HG03139 (cell line): ENCODE measurements at regions not wholly inside any gene's neighbourhood (a gene's known extent, or its start where the extent isn't known, plus 50 kb on each side); places are given as distances from the start of the nearest gene placed in this dataset.
A peak's percentile ranks its signal among the peaks of the same experiment; 100 is the strongest.
"Not testable (repeated sequence)": the region's sequence is repeated elsewhere in the genome, so short reads cannot be mapped to it uniquely, and the experiment has no call there.

Experiments
- ATAC-seq: cut with Tn5 transposase; IDR thresholded peaks from one replicate; pipeline ENCODE4 v1.9.1; 2021; ENCODE audit not compliant: unreplicated experiment

- ATAC-seq, result peak; percentile 92
Measured at GRCh38 chr3:177646749-177647148, 449.5 kb upstream of the TBL1XR1 start.

GRCh38 chr3:177647341-177647740 is 450.1 kb upstream of the TBL1XR1 start:
- ATAC-seq, result no peak

- no peak for ATAC-seq
Measured at GRCh38 chr3:177647876-177648275, 450.6 kb upstream of the TBL1XR1 start.

GRCh38 chr3:177652556-177653291 is 455.4 kb upstream of the TBL1XR1 start:
- no peak for ATAC-seq

- ATAC-seq, result no peak
Measured at GRCh38 chr3:177657243-177657642, 460.0 kb upstream of the TBL1XR1 start.

GRCh38 chr3:177658354-177658753 is 461.1 kb upstream of the TBL1XR1 start:
- no peak for ATAC-seq

GRCh38 chr3:177664380-177665103 is 467.3 kb upstream of the TBL1XR1 start:
- not testable (repeated sequence) for ATAC-seq

GRCh38 chr3:177665122-177665808 is 468.0 kb upstream of the TBL1XR1 start:
- no peak for ATAC-seq

GRCh38 chr3:177672252-177672911 is 475.1 kb upstream of the TBL1XR1 start:
- ATAC-seq, result no peak

- no peak for ATAC-seq
Measured at GRCh38 chr3:177673112-177673914, 476.0 kb upstream of the TBL1XR1 start.

- no peak for ATAC-seq
Measured at GRCh38 chr3:177674186-177674585, 476.9 kb upstream of the TBL1XR1 start.

- ATAC-seq, result no peak
Measured at GRCh38 chr3:177676148-177676547, 478.9 kb upstream of the TBL1XR1 start.

- no peak for ATAC-seq
Measured at GRCh38 chr3:177676947-177677587, 479.8 kb upstream of the TBL1XR1 start.

GRCh38 chr3:177679568-177680471 is 482.5 kb upstream of the TBL1XR1 start:
- peak; percentile 49 for ATAC-seq

GRCh38 chr3:177680472-177680821 is 483.2 kb upstream of the TBL1XR1 start:
- no peak for ATAC-seq

GRCh38 chr3:177681156-177681555 is 483.9 kb upstream of the TBL1XR1 start:
- no peak for ATAC-seq

- ATAC-seq, result no peak
Measured at GRCh38 chr3:177681852-177682251, 484.6 kb upstream of the TBL1XR1 start.

- no peak for ATAC-seq
Measured at GRCh38 chr3:177683586-177683985, 486.3 kb upstream of the TBL1XR1 start.

GRCh38 chr3:177686671-177687070 is 489.4 kb upstream of the TBL1XR1 start:
- ATAC-seq, result no peak
